C4-2B (cell line): ENCODE measurements at regions not wholly inside any gene's neighbourhood (a gene's known extent, or its start where the extent isn't known, plus 50 kb on each side); places are given as distances from the start of the nearest gene placed in this dataset.

Experiments used
- CTCF ChIP-seq: fragments of 450-650 bp; conservative IDR thresholded peaks from 2 replicates; pipeline ENCODE4 v1.5.1; 2017; ENCODE audit warnings: mild to moderate bottlenecking
- ZFX ChIP-seq: fragments of 450-650 bp; IDR thresholded peaks from 2 replicates; pipeline ENCODE4 v1.6.1; 2017

GRCh38 chr3:194009019-194009418 lies 126.9 kb upstream of the HES1 start:
- TF ChIP-seq CTCF (no peak), ZFX (no peak)
